GM21423 (cell line): ENCODE measurements at regions not wholly inside any gene's neighbourhood (a gene's known extent, or its start where the extent isn't known, plus 50 kb on each side); places are given as distances from the start of the nearest gene placed in this dataset.
"Not testable (repeated sequence)": the region's sequence is repeated elsewhere in the genome, so short reads cannot be mapped to it uniquely, and the experiment has no call there.

Experiments
- ATAC-seq: cut with Tn5 transposase; IDR thresholded peaks from one replicate; pipeline ENCODE4 v1.9.1; 2021; ENCODE audit warnings: mild to moderate bottlenecking, moderate library complexity; ENCODE audit not compliant: unreplicated experiment

GRCh38 chr4:58413849-58414248, 1303.7 kb upstream of the IGFBP7 start:
- no peak for ATAC-seq

- ATAC-seq: no peak
Measured at GRCh38 chr4:58411904-58412303, 1301.7 kb upstream of the IGFBP7 start.

- no peak for ATAC-seq
Measured at GRCh38 chr4:58406762-58407161, 1296.6 kb upstream of the IGFBP7 start.

GRCh38 chr4:58368221-58368620, 1258.0 kb upstream of the IGFBP7 start:
- no peak for ATAC-seq

- no peak for ATAC-seq
Measured at GRCh38 chr4:58360354-58361133, 1250.4 kb upstream of the IGFBP7 start.

- ATAC-seq: no peak
Measured at GRCh38 chr4:58359590-58359989, 1249.4 kb upstream of the IGFBP7 start.

- ATAC-seq: no peak
Measured at GRCh38 chr4:58357947-58358346, 1247.8 kb upstream of the IGFBP7 start.

- ATAC-seq: no peak
Measured at GRCh38 chr4:58325070-58325469, 1214.9 kb upstream of the IGFBP7 start.

- no peak for ATAC-seq
Measured at GRCh38 chr4:58313444-58313843, 1203.3 kb upstream of the IGFBP7 start.

- ATAC-seq: no peak
Measured at GRCh38 chr4:58303456-58303855, 1193.3 kb upstream of the IGFBP7 start.

- ATAC-seq: no peak
Measured at GRCh38 chr4:58301376-58301999, 1191.3 kb upstream of the IGFBP7 start.

GRCh38 chr4:58286335-58286734, 1176.2 kb upstream of the IGFBP7 start:
- no peak for ATAC-seq

GRCh38 chr4:58280928-58281327, 1170.7 kb upstream of the IGFBP7 start:
- ATAC-seq: not testable (repeated sequence)

GRCh38 chr4:58275856-58276255, 1165.7 kb upstream of the IGFBP7 start:
- no peak for ATAC-seq

GRCh38 chr4:58274553-58274952, 1164.4 kb upstream of the IGFBP7 start:
- ATAC-seq: no peak

GRCh38 chr4:58272311-58272710, 1162.1 kb upstream of the IGFBP7 start:
- no peak for ATAC-seq

GRCh38 chr4:58265734-58266133, 1155.5 kb upstream of the IGFBP7 start:
- ATAC-seq: no peak

GRCh38 chr4:58261526-58261925, 1151.3 kb upstream of the IGFBP7 start:
- ATAC-seq: no peak

- no peak for ATAC-seq
Measured at GRCh38 chr4:58254291-58254690, 1144.1 kb upstream of the IGFBP7 start.

- ATAC-seq: no peak
Measured at GRCh38 chr4:58252656-58253055, 1142.5 kb upstream of the IGFBP7 start.

- ATAC-seq: no peak
Measured at GRCh38 chr4:58247792-58248191, 1137.6 kb upstream of the IGFBP7 start.

- ATAC-seq: no peak
Measured at GRCh38 chr4:58225460-58225859, 1115.3 kb upstream of the IGFBP7 start.

GRCh38 chr4:58219179-58219578, 1109.0 kb upstream of the IGFBP7 start:
- no peak for ATAC-seq
